ENCODE measurements at regions not wholly inside any gene's neighbourhood (a gene's known extent, or its start where the extent isn't known, plus 50 kb on each side); places are given as distances from the start of the nearest gene placed in this dataset.
"Not testable (repeated sequence)": the region's sequence is repeated elsewhere in the genome, so short reads cannot be mapped to it uniquely, and the experiment has no call there.

- no peak for DNase-seq
Measured at GRCh38 chr4:13989501-13989900, 362.0 kb upstream of the BOD1L1 start.

GRCh38 chr4:13990596-13991589 is 363.4 kb upstream of the BOD1L1 start:
- DNase-seq = no peak

- no peak for DNase-seq
Measured at GRCh38 chr4:13992041-13992440, 364.5 kb upstream of the BOD1L1 start.

- no peak for DNase-seq
Measured at GRCh38 chr4:13992975-13993520, 365.5 kb upstream of the BOD1L1 start.

- no peak for DNase-seq
Measured at GRCh38 chr4:13994016-13994415, 366.5 kb upstream of the BOD1L1 start.

- no peak for DNase-seq
Measured at GRCh38 chr4:13998850-13999445, 371.4 kb upstream of the BOD1L1 start.

GRCh38 chr4:14000091-14000814 is 372.7 kb upstream of the BOD1L1 start:
- DNase-seq = no peak

GRCh38 chr4:14002331-14002730 is 374.8 kb upstream of the BOD1L1 start:
- DNase-seq = not testable (repeated sequence)

GRCh38 chr4:14008494-14008893 is 381.0 kb upstream of the BOD1L1 start:
- peak; percentile 16 to 70 (median 48) for DNase-seq

- DNase-seq = no peak
Measured at GRCh38 chr4:14018191-14018853, 390.8 kb upstream of the BOD1L1 start.

- peak in 2 of 4 experiments; percentile 15 to 25 for DNase-seq
Measured at GRCh38 chr4:14022456-14022855, 394.9 kb upstream of the BOD1L1 start.

- no peak for DNase-seq
Measured at GRCh38 chr4:14023036-14023435, 395.5 kb upstream of the BOD1L1 start.

- no peak for DNase-seq
Measured at GRCh38 chr4:14023896-14024295, 396.4 kb upstream of the BOD1L1 start.

GRCh38 chr4:14025111-14025510 is 397.6 kb upstream of the BOD1L1 start:
- peak; percentile 7 to 41 (median 32) for DNase-seq

- no peak for DNase-seq
Measured at GRCh38 chr4:14025891-14026290, 398.4 kb upstream of the BOD1L1 start.

- no peak for DNase-seq
Measured at GRCh38 chr4:14028862-14029261, 401.3 kb upstream of the BOD1L1 start.

GRCh38 chr4:14035076-14035475 is 407.6 kb upstream of the BOD1L1 start:
- no peak for DNase-seq

GRCh38 chr4:14043203-14043602 is 415.7 kb upstream of the BOD1L1 start:
- no peak for DNase-seq

GRCh38 chr4:14046642-14047041 is 419.1 kb upstream of the BOD1L1 start:
- DNase-seq = no peak

- no peak for DNase-seq
Measured at GRCh38 chr4:14047840-14048239, 420.3 kb upstream of the BOD1L1 start.

GRCh38 chr4:14049946-14050345 is 422.4 kb upstream of the BOD1L1 start:
- DNase-seq = no peak

GRCh38 chr4:14053291-14053690 is 425.8 kb upstream of the BOD1L1 start:
- no peak for DNase-seq

All from suppressor macrophage (primary cell).